Epithelial cell of esophagus (primary cell): ENCODE measurements at regions not wholly inside any gene's neighbourhood (a gene's known extent, or its start where the extent isn't known, plus 50 kb on each side); places are given as distances from the start of the nearest gene placed in this dataset.

ENCODE experiments used
- DNase-seq: peaks from one replicate; pipeline ENCODE4 v3.0.0; 2010; ENCODE audit warnings: low read depth
- H3K4me3 ChIP-seq: 2 replicates; pipeline ENCODE4 v1.5.1; 2011; ENCODE audit warnings: mild to moderate bottlenecking, low read length, control low read depth
- CTCF ChIP-seq: IDR thresholded peaks from 2 replicates; pipeline ENCODE4 v1.5.1; 2011; ENCODE audit warnings: low read depth, mild to moderate bottlenecking, low read length, control low read depth, inconsistent platforms; ENCODE audit not compliant: insufficient read depth; ENCODE audit errors: missing control alignments

- no peak for TF ChIP-seq CTCF
- DNase-seq: no peak
Measured at GRCh38 chr13:27857282-27857681, 62.5 kb upstream of the PDX1 start.

GRCh38 chr13:27858046-27858445 lies 61.8 kb upstream of the PDX1 start:
- no peak overlapping the region for H3K4me3 ChIP-seq
- no peak for DNase-seq
- no peak for TF ChIP-seq CTCF

More at GRCh38 chr13:27857282-27857681, 62.5 kb upstream of the PDX1 start:
- H3K4me3 ChIP-seq: no peak overlapping the region

DNA sequence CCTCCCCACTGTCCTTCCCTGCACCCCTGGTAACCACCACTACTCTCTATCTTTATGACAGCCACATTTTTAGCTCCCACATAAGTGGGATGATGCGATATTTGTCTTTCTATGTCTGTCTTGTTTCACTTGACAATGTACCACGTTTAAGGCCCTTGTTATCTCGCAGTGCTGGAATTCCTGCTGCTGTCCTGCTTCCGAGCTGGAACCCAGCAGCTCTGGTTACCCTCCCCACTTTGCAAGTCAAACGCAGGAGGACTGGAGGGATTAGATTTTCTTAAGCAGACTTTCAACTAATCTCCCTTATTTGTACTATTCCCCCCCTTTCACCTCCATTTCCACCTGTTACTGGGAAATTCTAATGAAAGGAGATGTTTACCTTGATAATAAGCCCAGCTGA lies 59.1 kb upstream of the PDX1 start:
- no peak overlapping the region for H3K4me3 ChIP-seq
- no peak for TF ChIP-seq CTCF
- DNase-seq: no peak

DNA sequence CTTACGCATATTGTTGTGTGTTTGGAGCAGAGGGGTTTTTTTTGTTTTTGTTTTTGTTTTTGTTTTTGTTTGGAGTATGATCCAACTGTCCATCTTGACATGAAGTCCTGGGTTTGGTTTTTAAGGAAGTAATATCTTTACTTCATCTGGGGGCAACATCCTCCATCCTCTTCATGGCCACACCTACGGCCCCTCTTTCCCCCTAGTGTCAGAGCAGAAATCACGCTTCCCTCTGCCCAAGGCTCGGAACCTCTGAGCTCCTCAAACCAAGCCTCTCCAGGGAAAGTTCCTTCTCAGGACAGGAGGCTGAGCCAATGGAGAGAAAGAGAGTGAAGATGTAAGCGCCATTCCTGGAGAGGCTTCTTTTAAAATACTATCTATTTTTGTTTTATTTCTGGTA lies 58.6 kb upstream of the PDX1 start:
- TF ChIP-seq CTCF: no peak
- no peak for DNase-seq
- no peak overlapping the region for H3K4me3 ChIP-seq

- DNase-seq: peak; percentile 8
- H3K4me3 ChIP-seq: no peak overlapping the region
- peak; percentile 37 for TF ChIP-seq CTCF
Measured at GRCh38 chr13:27868641-27869435, 51.0 kb upstream of the PDX1 start.

- DNase-seq: no peak
- TF ChIP-seq CTCF: no peak
- no peak overlapping the region for H3K4me3 ChIP-seq
Measured at GRCh38 chr13:27869436-27870095, 50.2 kb upstream of the PDX1 start.
